Right lobe of liver (tissue), 4 donors: ENCODE measurements at regions not wholly inside any gene's neighbourhood (a gene's known extent, or its start where the extent isn't known, plus 50 kb on each side); places are given as distances from the start of the nearest gene placed in this dataset.

Source experiments
- CTCF ChIP-seq, 4 donors: fragments of 200-600 bp in 3 of 4; fragments of 450-650 bp in 1 of 4; IDR thresholded peaks; one replicate each; pipeline versions ENCODE4 v1.5.1 to v1.8.0; 2016 to 2022; ENCODE audit warnings: antibody characterized with exemption in 4 of 4, mild to moderate bottlenecking in 2 of 4
- POLR2A ChIP-seq: fragments of 450-650 bp; IDR thresholded peaks from one replicate; pipeline ENCODE4 v1.6.1; 2017; ENCODE audit warnings: antibody characterized with exemption, mild to moderate bottlenecking
- donor health status: DM: no; HTN: no; CAD: no.
- donor health status: DM: no; HTN: no; CAD: no.
- donor health status: DM: no; HTN: yes; CAD: no.

GRCh38 chr3:145623349-145623748, 537.6 kb downstream of the PLOD2 start:
- no peak for TF ChIP-seq POLR2A
- TF ChIP-seq CTCF (IDR thresholded peaks at IDR 0.05): no peak
